Panc1 (cell line): ENCODE measurements at regions not wholly inside any gene's neighbourhood (a gene's known extent, or its start where the extent isn't known, plus 50 kb on each side); places are given as distances from the start of the nearest gene placed in this dataset.

Experiments used
- ATAC-seq: fragments of 200-7000 bp; cut with Tn5 transposase; 2 replicates; pipeline ENCODE4 v1.9.1; 2020; ENCODE audit warnings: mild to moderate bottlenecking, moderate library complexity
- BruUV-seq: library from RNA; stranded (reverse); fragments of 400-500 nt; replicated peaks from 2 replicates; lab custom pipeline; 2021; lab: Mats Ljungman, UMichigan
- CTCF ChIA-PET: fragments of 300-600 bp; sonication (Branson Sonifier 250); formaldehyde crosslinking; loops from one replicate; lab custom pipeline; 2022; ENCODE audit warnings: antibody characterized with exemption; lab: Charles Lee
- POLR2A ChIA-PET: fragments of 300-600 bp; sonication (Branson Sonifier 250); formaldehyde crosslinking; loops from one replicate; lab custom pipeline; 2022; ENCODE audit warnings: antibody characterized with exemption; lab: Charles Lee
- DNase-seq: peaks from one replicate; pipeline ENCODE4 v3.0.0-alpha.2; 2010; ENCODE audit warnings: low read depth, low spot score
- H3K27ac ChIP-seq: 2 replicates; pipeline ENCODE4 v1.5.1; 2011; ENCODE audit warnings: mild to moderate bottlenecking, low read length, inconsistent platforms
- H3K27me3 ChIP-seq: fragments of 200-500 bp; sonication (Bioruptor generic); 2 replicates; pipeline ENCODE4 v1.6.0; 2014; ENCODE audit warnings: low read length, inconsistent platforms; ENCODE audit not compliant: control insufficient read depth, insufficient read depth
- H3K36me3 ChIP-seq: fragments of 200-500 bp; sonication (Bioruptor generic); 2 replicates; pipeline ENCODE4 v1.5.1; 2014; ENCODE audit warnings: inconsistent platforms, mild to moderate bottlenecking, low read length, moderate library complexity; ENCODE audit not compliant: control insufficient read depth, insufficient read depth
- H3K4me1 ChIP-seq: 2 replicates; pipeline ENCODE4 v1.5.1; 2011; ENCODE audit warnings: inconsistent platforms, mild to moderate bottlenecking, low read length, moderate library complexity; ENCODE audit not compliant: control insufficient read depth, insufficient read depth
- H3K4me3 ChIP-seq, 2 experiments: 2 replicates each; pipeline ENCODE4 v1.5.1; 2011 to 2012; ENCODE audit warnings: low read depth in 2 of 2, low read length in 2 of 2, mild to moderate bottlenecking in 2 of 2, inconsistent platforms in 1 of 2, moderate library complexity in 1 of 2
- H3K9me3 ChIP-seq: fragments of 200-500 bp; sonication (Bioruptor generic); 2 replicates; pipeline ENCODE4 v1.5.1; 2014; ENCODE audit warnings: low read depth, mild to moderate bottlenecking, inconsistent platforms, low read length, moderate library complexity; ENCODE audit not compliant: control insufficient read depth, insufficient read depth
- POLR2AphosphoS5 ChIP-seq: IDR thresholded peaks from 2 replicates; pipeline ENCODE4 v1.6.1; 2012; ENCODE audit warnings: mild to moderate bottlenecking, low read depth, low read length, moderate library complexity
- SIN3A ChIP-seq: IDR thresholded peaks from 2 replicates; pipeline ENCODE4 v1.6.1; 2012; ENCODE audit warnings: low read depth, mild to moderate bottlenecking, low read length, moderate library complexity, borderline replicate concordance; ENCODE audit not compliant: insufficient read depth
- TCF7L2 ChIP-seq: IDR thresholded peaks from 2 replicates; pipeline ENCODE4 v1.6.1; 2011; ENCODE audit warnings: mild to moderate bottlenecking, low read depth, low read length, inconsistent platforms
- in situ Hi-C: cut with HindIII; loops from 2 replicates; pipeline ENCODE4 v1.10.0; 2016; ENCODE audit warnings: low sequenced_read_pairs, low pct_unique_long_range_greater_than_20kb
- intact Hi-C: fragments of 100-400 bp; cut with micrococcal nuclease; formaldehyde crosslinking; loops from one replicate; pipeline ENCODE4 v1.10.0; 2022; ENCODE audit not compliant: unreplicated experiment
- TF ChIP-seq, protein P1 (sequence below), 2 experiments: IDR thresholded peaks; 2 replicates each; pipeline ENCODE4 v1.6.1; 2011 to 2012; ENCODE audit warnings: low read depth in 2 of 2, control low read depth in 1 of 2, low read length in 1 of 2, mild to moderate bottlenecking in 1 of 2, moderate library complexity in 1 of 2; ENCODE audit not compliant: insufficient read depth in 1 of 2
- TF ChIP-seq, protein P2 (sequence below): fragments of 450-650 bp; IDR thresholded peaks from 2 replicates; pipeline ENCODE4 v1.5.1; 2017; ENCODE audit warnings: mild to moderate bottlenecking

DNA sequence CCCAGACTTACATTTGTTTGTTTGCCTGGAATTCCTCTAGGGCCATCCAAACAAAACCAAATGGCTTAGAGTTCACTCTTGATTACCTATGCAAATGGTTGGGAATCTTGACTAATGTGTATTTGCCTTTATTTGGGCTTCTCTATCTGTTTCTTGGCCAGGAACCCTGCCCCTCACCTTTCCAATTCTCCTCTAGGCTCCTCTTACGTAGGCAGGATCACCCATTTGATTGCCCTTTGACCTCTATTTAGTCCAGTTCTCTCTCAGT, 123.0 kb upstream of the DYRK2 start:
- H3K36me3 ChIP-seq: no peaks in the 10 kb centered on the region
- no peak overlapping the region for H3K27ac ChIP-seq
- H3K9me3 ChIP-seq: no peaks in the 10 kb centered on the region
- no peaks in the 10 kb centered on the region for H3K27me3 ChIP-seq
- ChIA-PET POLR2A (no interaction called here), CTCF (no interaction called here)
- TF ChIP-seq, protein P1, sequence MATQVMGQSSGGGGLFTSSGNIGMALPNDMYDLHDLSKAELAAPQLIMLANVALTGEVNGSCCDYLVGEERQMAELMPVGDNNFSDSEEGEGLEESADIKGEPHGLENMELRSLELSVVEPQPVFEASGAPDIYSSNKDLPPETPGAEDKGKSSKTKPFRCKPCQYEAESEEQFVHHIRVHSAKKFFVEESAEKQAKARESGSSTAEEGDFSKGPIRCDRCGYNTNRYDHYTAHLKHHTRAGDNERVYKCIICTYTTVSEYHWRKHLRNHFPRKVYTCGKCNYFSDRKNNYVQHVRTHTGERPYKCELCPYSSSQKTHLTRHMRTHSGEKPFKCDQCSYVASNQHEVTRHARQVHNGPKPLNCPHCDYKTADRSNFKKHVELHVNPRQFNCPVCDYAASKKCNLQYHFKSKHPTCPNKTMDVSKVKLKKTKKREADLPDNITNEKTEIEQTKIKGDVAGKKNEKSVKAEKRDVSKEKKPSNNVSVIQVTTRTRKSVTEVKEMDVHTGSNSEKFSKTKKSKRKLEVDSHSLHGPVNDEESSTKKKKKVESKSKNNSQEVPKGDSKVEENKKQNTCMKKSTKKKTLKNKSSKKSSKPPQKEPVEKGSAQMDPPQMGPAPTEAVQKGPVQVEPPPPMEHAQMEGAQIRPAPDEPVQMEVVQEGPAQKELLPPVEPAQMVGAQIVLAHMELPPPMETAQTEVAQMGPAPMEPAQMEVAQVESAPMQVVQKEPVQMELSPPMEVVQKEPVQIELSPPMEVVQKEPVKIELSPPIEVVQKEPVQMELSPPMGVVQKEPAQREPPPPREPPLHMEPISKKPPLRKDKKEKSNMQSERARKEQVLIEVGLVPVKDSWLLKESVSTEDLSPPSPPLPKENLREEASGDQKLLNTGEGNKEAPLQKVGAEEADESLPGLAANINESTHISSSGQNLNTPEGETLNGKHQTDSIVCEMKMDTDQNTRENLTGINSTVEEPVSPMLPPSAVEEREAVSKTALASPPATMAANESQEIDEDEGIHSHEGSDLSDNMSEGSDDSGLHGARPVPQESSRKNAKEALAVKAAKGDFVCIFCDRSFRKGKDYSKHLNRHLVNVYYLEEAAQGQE (IDR thresholded peaks at IDR 0.05; ENCODE audit: insufficient read depth in 1 of 2, low read depth in 2 of 2, low read length in 1 of 2): no peak
- TF ChIP-seq SIN3A (no peak), TCF7L2 (no peak), POLR2AphosphoS5 (no peak)
- TF ChIP-seq, protein P2, sequence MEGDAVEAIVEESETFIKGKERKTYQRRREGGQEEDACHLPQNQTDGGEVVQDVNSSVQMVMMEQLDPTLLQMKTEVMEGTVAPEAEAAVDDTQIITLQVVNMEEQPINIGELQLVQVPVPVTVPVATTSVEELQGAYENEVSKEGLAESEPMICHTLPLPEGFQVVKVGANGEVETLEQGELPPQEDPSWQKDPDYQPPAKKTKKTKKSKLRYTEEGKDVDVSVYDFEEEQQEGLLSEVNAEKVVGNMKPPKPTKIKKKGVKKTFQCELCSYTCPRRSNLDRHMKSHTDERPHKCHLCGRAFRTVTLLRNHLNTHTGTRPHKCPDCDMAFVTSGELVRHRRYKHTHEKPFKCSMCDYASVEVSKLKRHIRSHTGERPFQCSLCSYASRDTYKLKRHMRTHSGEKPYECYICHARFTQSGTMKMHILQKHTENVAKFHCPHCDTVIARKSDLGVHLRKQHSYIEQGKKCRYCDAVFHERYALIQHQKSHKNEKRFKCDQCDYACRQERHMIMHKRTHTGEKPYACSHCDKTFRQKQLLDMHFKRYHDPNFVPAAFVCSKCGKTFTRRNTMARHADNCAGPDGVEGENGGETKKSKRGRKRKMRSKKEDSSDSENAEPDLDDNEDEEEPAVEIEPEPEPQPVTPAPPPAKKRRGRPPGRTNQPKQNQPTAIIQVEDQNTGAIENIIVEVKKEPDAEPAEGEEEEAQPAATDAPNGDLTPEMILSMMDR: no peak
- no peak overlapping the region for H3K4me3 ChIP-seq
- no TSS peak for BruUV-seq
- no peak for ATAC-seq
- DNase-seq: no peak
- no peaks in the 10 kb centered on the region for H3K4me1 ChIP-seq
- in situ Hi-C loops (no loop called here), intact Hi-C loops (no loop called here)

DNA sequence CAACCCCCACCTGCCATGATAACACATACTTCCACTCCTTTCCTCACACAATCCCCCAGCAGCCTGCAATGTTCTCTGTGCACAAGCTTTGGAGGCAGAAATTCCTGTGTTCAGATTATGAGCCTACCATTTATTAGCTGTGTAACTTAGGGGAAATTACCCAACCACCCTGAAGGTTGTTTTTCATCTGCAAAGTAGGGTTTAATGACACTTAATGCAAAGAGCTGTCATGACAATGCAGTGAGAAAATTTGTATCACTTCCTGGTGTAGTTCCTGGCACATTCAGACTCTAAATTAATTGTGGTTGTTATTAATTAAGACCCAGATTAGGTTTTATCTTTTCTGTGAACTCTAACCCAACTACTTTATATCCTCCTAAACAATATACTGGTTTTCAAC, 122.4 kb upstream of the DYRK2 start:
- no peaks in the 10 kb centered on the region for H3K27me3 ChIP-seq
- no peaks in the 10 kb centered on the region for H3K36me3 ChIP-seq
- no peak for DNase-seq
- ChIA-PET POLR2A (no interaction called here), CTCF (no interaction called here)
- no peak for ATAC-seq
- H3K9me3 ChIP-seq: no peaks in the 10 kb centered on the region
- no peak overlapping the region for H3K4me3 ChIP-seq
- no peak overlapping the region for H3K27ac ChIP-seq
- BruUV-seq: no TSS peak
- TF ChIP-seq SIN3A (no peak), TCF7L2 (no peak), POLR2AphosphoS5 (no peak)
- TF ChIP-seq, protein P2: no peak
- TF ChIP-seq, protein P1 (IDR thresholded peaks at IDR 0.05; ENCODE audit: insufficient read depth in 1 of 2, low read depth in 2 of 2, low read length in 1 of 2): no peak
- in situ Hi-C loops: no loop called here
- intact Hi-C loops: no loop called here
- no peaks in the 10 kb centered on the region for H3K4me1 ChIP-seq
